Trophoblast cell (in vitro differentiated cells and primary cell): ENCODE measurements at regions not wholly inside any gene's neighbourhood (a gene's known extent, or its start where the extent isn't known, plus 50 kb on each side); places are given as distances from the start of the nearest gene placed in this dataset.

Experiments used
- DNase-seq, 2 donors: peaks; one replicate each; pipeline ENCODE4 v3.0.0-alpha.2; 2016
- H2AFZ ChIP-seq: 2 replicates; pipeline ENCODE4 v1.6.1; 2013; ENCODE audit warnings: low read length, moderate library complexity, mild to moderate bottlenecking; ENCODE audit not compliant: insufficient read depth, poor library complexity
- H2AK5ac ChIP-seq: 2 replicates; pipeline ENCODE4 v1.6.1; 2013; ENCODE audit warnings: mild to moderate bottlenecking, low read length
- H2BK120ac ChIP-seq: 2 replicates; pipeline ENCODE4 v1.6.1; 2013; ENCODE audit warnings: low read length, mild to moderate bottlenecking, moderate library complexity; ENCODE audit not compliant: insufficient read depth, poor library complexity
- H2BK12ac ChIP-seq: 2 replicates; pipeline ENCODE4 v1.6.1; 2013; ENCODE audit warnings: mild to moderate bottlenecking, low read length, moderate library complexity
- H2BK5ac ChIP-seq: 2 replicates; pipeline ENCODE4 v1.6.1; 2013; ENCODE audit warnings: low read length, low read depth, moderate library complexity, mild to moderate bottlenecking; ENCODE audit not compliant: poor library complexity
- H3K14ac ChIP-seq: 2 replicates; pipeline ENCODE4 v1.6.1; 2013; ENCODE audit warnings: mild to moderate bottlenecking, low read length
- H3K18ac ChIP-seq: 2 replicates; pipeline ENCODE4 v1.6.1; 2013; ENCODE audit warnings: mild to moderate bottlenecking, low read length
- H3K23ac ChIP-seq: 2 replicates; pipeline ENCODE4 v1.6.1; 2013; ENCODE audit warnings: low read length
- H3K27ac ChIP-seq: 2 replicates; pipeline ENCODE4 v1.5.1; 2013; ENCODE audit warnings: low read depth, mild to moderate bottlenecking, inconsistent platforms, low read length, moderate library complexity
- H3K27me3 ChIP-seq: 2 replicates; pipeline ENCODE4 v1.6.1; 2013; ENCODE audit warnings: inconsistent platforms, mild to moderate bottlenecking, low read length, moderate library complexity; ENCODE audit not compliant: insufficient read depth
- H3K36me3 ChIP-seq, 2 experiments: 1 replicate in 1 of 2; 2 replicates in 1 of 2; pipeline ENCODE4 v1.6.1; 2013; ENCODE audit warnings: low read length in 2 of 2, mild to moderate bottlenecking in 2 of 2, moderate library complexity in 1 of 2; ENCODE audit not compliant: insufficient read depth in 2 of 2, control insufficient read depth in 1 of 2
- H3K4ac ChIP-seq: 2 replicates; pipeline ENCODE4 v1.6.1; 2013; ENCODE audit warnings: low read depth, mild to moderate bottlenecking, low read length, moderate library complexity
- H3K4me1 ChIP-seq, 2 experiments: 1 replicate in 1 of 2; 2 replicates in 1 of 2; pipeline ENCODE4 v1.6.1; 2013; ENCODE audit warnings: low read length in 2 of 2, mild to moderate bottlenecking in 2 of 2, moderate library complexity in 1 of 2; ENCODE audit not compliant: insufficient read depth in 2 of 2, control insufficient read depth in 1 of 2
- H3K4me2 ChIP-seq: 2 replicates; pipeline ENCODE4 v1.6.1; 2013; ENCODE audit warnings: inconsistent platforms, mild to moderate bottlenecking, low read length, moderate library complexity
- H3K4me3 ChIP-seq: 2 replicates; pipeline ENCODE4 v1.5.1; 2013; ENCODE audit warnings: mild to moderate bottlenecking, low read depth, low read length, inconsistent platforms
- H3K79me1 ChIP-seq: one replicate; pipeline ENCODE4 v1.6.1; 2013; ENCODE audit warnings: low read length
- H3K79me2 ChIP-seq: 2 replicates; pipeline ENCODE4 v1.6.1; 2013; ENCODE audit warnings: low read length, mild to moderate bottlenecking; ENCODE audit not compliant: control insufficient read depth, insufficient read depth, poor library complexity
- H3K9ac ChIP-seq: 2 replicates; pipeline ENCODE4 v1.6.1; 2013; ENCODE audit warnings: mild to moderate bottlenecking, low read length
- H3K9me3 ChIP-seq: 2 replicates; pipeline ENCODE4 v1.6.1; 2013; ENCODE audit warnings: low read depth, mild to moderate bottlenecking, control low read depth, inconsistent platforms, low read length; ENCODE audit not compliant: insufficient read depth
- H4K12ac ChIP-seq: 2 replicates; pipeline ENCODE4 v1.6.1; 2013; ENCODE audit warnings: low read depth, mild to moderate bottlenecking, low read length, moderate library complexity
- H4K8ac ChIP-seq: 2 replicates; pipeline ENCODE4 v1.6.1; 2013; ENCODE audit warnings: low read depth, mild to moderate bottlenecking, low read length, moderate library complexity
- H4K91ac ChIP-seq: one replicate; pipeline ENCODE4 v1.6.1; 2013; ENCODE audit warnings: low read depth, mild to moderate bottlenecking, low read length, moderate library complexity
- WGBS: extraction: QIAGEN DNeasy Blood & Tissue Kit; methylation state at CpG from one replicate; pipeline ENCODE4 v1.1.7; 2013; ENCODE audit warnings: missing lambda C conversion rate; ENCODE audit not compliant: insufficient read length, insufficient coverage; ENCODE audit errors: extremely low coverage; 5-methylcytosine and 5-hydroxymethylcytosine counted together

DNA sequence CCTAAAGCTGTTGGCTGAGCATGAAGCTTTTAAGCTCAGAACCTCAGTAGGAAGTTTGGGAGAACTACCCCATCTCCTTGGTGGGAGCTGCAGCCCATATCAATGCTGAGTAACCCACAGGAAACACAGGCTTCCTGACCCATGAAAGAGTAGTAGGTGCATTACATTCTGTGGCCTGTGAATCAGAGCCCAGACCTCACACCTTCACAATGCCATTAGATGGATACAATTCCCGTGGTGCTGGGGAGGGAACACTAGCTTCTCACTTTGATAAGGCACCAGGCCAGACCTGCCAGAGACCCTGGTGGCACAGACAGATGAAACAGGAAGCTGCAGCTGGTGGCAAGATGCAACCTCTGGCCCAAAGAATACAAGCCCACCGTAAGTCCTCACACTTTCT, 308.8 kb downstream of the NPHP4 start:
- Histone ChIP-seq H3K23ac (no peak overlapping the region), H2AFZ (no peak overlapping the region), H3K4ac (no peak overlapping the region), H2AK5ac (no peak overlapping the region), H2BK5ac (no peak overlapping the region), H3K9me3 (no peaks in the 10 kb centered on the region), H3K27me3 (no peaks in the 10 kb centered on the region), H3K4me1 (peaks cover 0 to under 1% of the 10 kb centered on the region in 2 experiments), H4K12ac (no peak overlapping the region), H2BK120ac (no peak overlapping the region), H4K8ac (no peak overlapping the region), H3K36me3 (no peaks in the 10 kb centered on the region), H3K79me2 (no peaks in the 10 kb centered on the region), H3K14ac (no peak overlapping the region), H3K4me2 (no peak overlapping the region), H3K4me3 (no peak overlapping the region), H3K79me1 (no peaks in the 10 kb centered on the region), H3K27ac (no peak overlapping the region), H2BK12ac (no peak overlapping the region), H4K91ac (no peak overlapping the region), H3K18ac (no peak overlapping the region), H3K9ac (no peak overlapping the region)
- no CpG with 5 or more reads among the region's 2 CpGs for WGBS
- no peak for DNase-seq

DNA sequence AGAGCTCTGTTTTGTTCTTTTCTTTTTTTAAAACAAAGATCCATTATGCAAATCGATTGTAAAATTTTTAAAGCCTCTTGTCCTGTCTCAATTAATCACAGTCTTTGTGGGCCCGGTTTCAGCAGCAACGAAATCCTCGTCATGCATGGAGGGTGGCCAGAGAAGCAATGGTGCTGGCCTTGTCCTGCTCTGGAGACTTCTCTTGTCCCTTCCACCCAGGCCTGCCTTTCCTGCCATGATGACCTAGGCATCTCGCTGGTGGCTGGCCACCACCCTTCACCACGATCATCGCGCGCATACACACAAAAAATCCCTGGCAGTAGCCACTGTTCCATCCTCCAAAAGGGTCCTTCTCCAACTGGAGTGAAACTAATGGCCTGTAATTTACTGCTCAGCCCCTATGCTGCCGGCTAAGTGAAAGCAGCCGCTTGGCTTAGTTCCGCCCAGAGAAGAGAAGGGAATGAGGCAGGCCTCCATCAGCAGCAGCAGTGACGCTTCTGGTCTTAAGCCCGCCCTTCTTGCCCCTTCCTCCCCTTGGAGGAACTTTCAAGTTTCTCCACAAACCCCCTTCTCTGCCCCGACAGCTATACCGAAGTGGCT, 309.5 kb downstream of the NPHP4 start:
- Histone ChIP-seq H3K27me3 (no peaks in the 10 kb centered on the region), H4K8ac (no peak overlapping the region), H2AK5ac (no peak overlapping the region), H3K18ac (no peak overlapping the region), H2BK120ac (no peak overlapping the region), H3K36me3 (no peaks in the 10 kb centered on the region), H4K12ac (no peak overlapping the region), H3K23ac (no peak overlapping the region), H3K4me1 (no peaks in the 10 kb centered on the region), H2BK5ac (no peak overlapping the region), H3K79me1 (no peaks in the 10 kb centered on the region), H3K9ac (no peak overlapping the region), H3K4ac (no peak overlapping the region), H3K9me3 (no peaks in the 10 kb centered on the region), H2BK12ac (no peak overlapping the region), H3K14ac (no peak overlapping the region), H3K4me2 (no peak overlapping the region), H3K4me3 (no peak overlapping the region), H4K91ac (no peak overlapping the region), H3K79me2 (no peaks in the 10 kb centered on the region), H2AFZ (no peak overlapping the region), H3K27ac (no peak overlapping the region)
- DNase-seq, result no peak
- no CpG with 5 or more reads among the region's 16 CpGs for WGBS

DNA sequence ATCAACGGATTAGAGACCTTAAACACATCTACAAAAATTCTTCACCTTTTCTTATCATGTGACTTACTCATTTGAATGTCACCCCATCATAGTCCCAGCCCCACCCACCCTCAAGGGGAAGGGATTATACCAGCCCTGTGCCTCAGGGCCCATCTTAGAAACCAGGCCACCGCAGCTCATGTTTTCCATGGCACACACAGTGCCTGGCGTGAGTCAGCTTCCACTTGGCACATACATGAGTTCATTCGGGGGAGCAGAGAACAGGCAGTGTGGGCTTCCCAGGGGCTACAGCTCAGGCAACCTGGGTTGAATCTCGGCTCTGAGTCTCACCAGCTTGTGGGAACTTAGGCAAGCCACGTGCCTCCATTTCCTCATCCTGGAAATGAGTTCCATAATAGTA, 310.6 kb downstream of the NPHP4 start:
- H2BK12ac ChIP-seq, result no peak overlapping the region
- H3K9me3 ChIP-seq, result no peaks in the 10 kb centered on the region
- no CpG with 5 or more reads among the region's 6 CpGs for WGBS
- H3K4me1 ChIP-seq, result no peaks in the 10 kb centered on the region
- H3K14ac ChIP-seq, result no peak overlapping the region
- H3K79me2 ChIP-seq, result no peaks in the 10 kb centered on the region
- no peak overlapping the region for H3K18ac ChIP-seq
- no peak overlapping the region for H2BK120ac ChIP-seq
- H4K12ac ChIP-seq, result no peak overlapping the region
- H4K91ac ChIP-seq, result no peak overlapping the region
- no peak overlapping the region for H3K4me2 ChIP-seq
- H3K79me1 ChIP-seq, result no peaks in the 10 kb centered on the region
- no peaks in the 10 kb centered on the region for H3K36me3 ChIP-seq
- H4K8ac ChIP-seq, result no peak overlapping the region
- H3K4ac ChIP-seq, result no peak overlapping the region
- no peak overlapping the region for H2AFZ ChIP-seq
- H2BK5ac ChIP-seq, result no peak overlapping the region
- H3K27me3 ChIP-seq, result no peaks in the 10 kb centered on the region
- H3K9ac ChIP-seq, result no peak overlapping the region
- H3K27ac ChIP-seq, result no peak overlapping the region
- H3K23ac ChIP-seq, result no peak overlapping the region
- no peak for DNase-seq
- H2AK5ac ChIP-seq, result no peak overlapping the region
- H3K4me3 ChIP-seq, result no peak overlapping the region

DNA sequence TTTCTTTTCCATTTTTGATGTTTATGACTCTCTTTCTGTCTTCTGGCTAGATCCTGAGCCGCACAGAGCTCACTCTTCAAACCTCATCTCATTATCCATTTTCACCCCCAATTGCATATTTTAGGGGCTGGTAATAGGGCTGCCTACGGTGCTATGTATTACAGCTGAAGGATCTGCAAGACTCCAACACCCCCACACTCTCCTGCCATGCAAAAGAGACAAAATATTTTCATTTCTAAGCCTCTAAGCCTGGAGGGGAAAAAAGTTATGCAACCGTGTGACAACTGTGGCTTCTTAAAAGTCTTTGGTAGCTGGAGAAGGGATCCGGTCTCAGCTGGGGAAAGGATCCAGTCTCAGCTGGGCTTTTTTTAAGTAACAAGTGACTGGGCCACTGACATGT, 311.6 kb downstream of the NPHP4 start:
- no peak overlapping the region for H3K4me2 ChIP-seq
- H4K12ac ChIP-seq, result no peak overlapping the region
- H3K4me3 ChIP-seq, result no peak overlapping the region
- H3K23ac ChIP-seq, result no peak overlapping the region
- H3K4me1 ChIP-seq, result no peaks in the 10 kb centered on the region
- H2AFZ ChIP-seq, result no peak overlapping the region
- no peaks in the 10 kb centered on the region for H3K36me3 ChIP-seq
- H3K9me3 ChIP-seq, result peaks cover 1% of the 10 kb centered on the region
- H3K27ac ChIP-seq, result no peak overlapping the region
- no peak overlapping the region for H3K9ac ChIP-seq
- H4K91ac ChIP-seq, result no peak overlapping the region
- no peak overlapping the region for H4K8ac ChIP-seq
- H2BK5ac ChIP-seq, result no peak overlapping the region
- H2BK12ac ChIP-seq, result no peak overlapping the region
- no peak overlapping the region for H2AK5ac ChIP-seq
- H2BK120ac ChIP-seq, result no peak overlapping the region
- H3K79me2 ChIP-seq, result no peaks in the 10 kb centered on the region
- H3K18ac ChIP-seq, result no peak overlapping the region
- DNase-seq, result no peak
- no CpG with 5 or more reads among the region's 4 CpGs for WGBS
- no peaks in the 10 kb centered on the region for H3K79me1 ChIP-seq
- H3K4ac ChIP-seq, result no peak overlapping the region
- H3K27me3 ChIP-seq, result no peaks in the 10 kb centered on the region
- no peak overlapping the region for H3K14ac ChIP-seq
